Activated CD4-positive, alpha-beta T cell treated with anti-CD3 and anti-CD28 coated beads, Interleukin-2, amount 50 U/mL, for 4 hours (primary cell): ENCODE measurements at regions not wholly inside any gene's neighbourhood (a gene's known extent, or its start where the extent isn't known, plus 50 kb on each side); places are given as distances from the start of the nearest gene placed in this dataset.
"Not testable (repeated sequence)": the region's sequence is repeated elsewhere in the genome, so short reads cannot be mapped to it uniquely, and the experiment has no call there.

Experiments
- DNase-seq, 2 experiments: peaks; one replicate each; pipeline ENCODE4 v3.0.0-alpha.2; 2020

- no peak for DNase-seq
These were observed 121.2 kb upstream of the LNX1 start for GRCh38 chr4:53712408-53713020.

GRCh38 chr4:53711926-53712325 lies 120.6 kb upstream of the LNX1 start:
- no peak for DNase-seq

GRCh38 chr4:53709693-53710092 lies 118.4 kb upstream of the LNX1 start:
- no peak for DNase-seq

- no peak for DNase-seq
These were observed 116.2 kb upstream of the LNX1 start for GRCh38 chr4:53707491-53707890.

GRCh38 chr4:53706422-53707032 lies 115.2 kb upstream of the LNX1 start:
- no peak for DNase-seq

GRCh38 chr4:53705972-53706371 lies 114.7 kb upstream of the LNX1 start:
- DNase-seq, result no peak

- no peak for DNase-seq
These were observed 114.0 kb upstream of the LNX1 start for GRCh38 chr4:53705151-53705764.

- no peak for DNase-seq
These were observed 113.0 kb upstream of the LNX1 start for GRCh38 chr4:53704329-53704728.

- DNase-seq, result no peak
These were observed 112.0 kb upstream of the LNX1 start for GRCh38 chr4:53703267-53703655.

- DNase-seq, result no peak
These were observed 111.3 kb upstream of the LNX1 start for GRCh38 chr4:53702334-53703266.

GRCh38 chr4:53701260-53701659 lies 110.0 kb upstream of the LNX1 start:
- DNase-seq, result not testable (repeated sequence)

GRCh38 chr4:53699310-53699709 lies 108.0 kb upstream of the LNX1 start:
- DNase-seq, result not testable (repeated sequence)

GRCh38 chr4:53697016-53697685 lies 105.9 kb upstream of the LNX1 start:
- no peak for DNase-seq

GRCh38 chr4:53695540-53696463 lies 104.5 kb upstream of the LNX1 start:
- no peak for DNase-seq

GRCh38 chr4:53694666-53695065 lies 103.4 kb upstream of the LNX1 start:
- no peak for DNase-seq

- DNase-seq, result no peak
These were observed 102.6 kb upstream of the LNX1 start for GRCh38 chr4:53693909-53694308.

- no peak for DNase-seq
These were observed 102.1 kb upstream of the LNX1 start for GRCh38 chr4:53693408-53693807.

GRCh38 chr4:53688186-53688790 lies 97.0 kb upstream of the LNX1 start:
- no peak for DNase-seq

GRCh38 chr4:53686521-53686920 lies 95.2 kb upstream of the LNX1 start:
- no peak for DNase-seq

- no peak for DNase-seq
These were observed 93.1 kb upstream of the LNX1 start for GRCh38 chr4:53684136-53685130.
